GM21529 (cell line): ENCODE measurements at regions not wholly inside any gene's neighbourhood (a gene's known extent, or its start where the extent isn't known, plus 50 kb on each side); places are given as distances from the start of the nearest gene placed in this dataset.
"Not testable (repeated sequence)": the region's sequence is repeated elsewhere in the genome, so short reads cannot be mapped to it uniquely, and the experiment has no call there.

Experiments
- ATAC-seq: cut with Tn5 transposase; IDR thresholded peaks from one replicate; pipeline ENCODE4 v1.9.1; 2021; ENCODE audit not compliant: unreplicated experiment

GRCh38 chr20:56914532-56914931 lies 285.4 kb downstream of the TFAP2C start:
- no peak for ATAC-seq

GRCh38 chr20:56916345-56916622 lies 287.2 kb downstream of the TFAP2C start:
- no peak for ATAC-seq

- not testable (repeated sequence) for ATAC-seq
These were observed 290.9 kb downstream of the TFAP2C start for GRCh38 chr20:56920041-56920440.

DNA sequence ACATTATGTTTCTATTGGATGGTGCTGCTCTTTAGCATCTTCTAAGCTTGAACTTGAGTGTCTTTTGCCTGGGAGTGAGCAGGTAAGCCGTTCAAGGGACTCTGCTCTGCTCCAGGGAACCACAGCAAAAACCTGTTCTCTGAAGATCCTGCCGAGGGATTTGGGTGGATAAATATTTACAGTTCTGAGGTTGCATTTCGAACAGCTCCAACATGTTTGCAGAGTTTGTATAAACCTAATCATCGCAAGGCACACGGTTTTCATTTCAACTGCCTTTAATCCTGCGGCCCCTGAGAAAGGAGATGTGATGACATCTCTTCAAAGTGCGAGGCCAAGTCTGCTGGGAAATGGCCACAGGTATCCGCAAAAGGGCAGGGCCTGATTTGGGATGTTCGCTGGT lies 293.4 kb downstream of the TFAP2C start:
- ATAC-seq, result no peak

GRCh38 chr20:56924292-56925081 lies 295.4 kb downstream of the TFAP2C start:
- no peak for ATAC-seq

GRCh38 chr20:56925082-56925830 lies 296.1 kb downstream of the TFAP2C start:
- no peak for ATAC-seq

GRCh38 chr20:56925831-56926170 lies 296.7 kb downstream of the TFAP2C start:
- ATAC-seq, result no peak

DNA sequence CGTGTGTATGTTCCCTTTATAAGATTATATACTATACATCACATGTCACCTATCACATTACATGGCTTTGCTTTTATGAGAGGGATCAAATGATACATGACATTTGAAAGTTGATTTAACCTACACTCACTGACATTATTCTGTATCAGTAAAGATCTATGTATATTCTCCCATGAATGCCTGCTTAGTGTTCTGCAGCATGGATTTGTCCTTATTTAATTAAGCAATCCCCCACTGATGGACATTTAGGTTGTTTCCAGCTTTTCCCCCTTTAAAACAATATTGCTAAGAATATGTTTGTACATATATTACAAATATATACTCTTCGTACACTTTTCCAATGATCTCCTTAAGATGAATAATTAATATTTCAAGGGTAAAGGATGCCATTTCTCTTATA lies 297.4 kb downstream of the TFAP2C start:
- ATAC-seq, result no peak

DNA sequence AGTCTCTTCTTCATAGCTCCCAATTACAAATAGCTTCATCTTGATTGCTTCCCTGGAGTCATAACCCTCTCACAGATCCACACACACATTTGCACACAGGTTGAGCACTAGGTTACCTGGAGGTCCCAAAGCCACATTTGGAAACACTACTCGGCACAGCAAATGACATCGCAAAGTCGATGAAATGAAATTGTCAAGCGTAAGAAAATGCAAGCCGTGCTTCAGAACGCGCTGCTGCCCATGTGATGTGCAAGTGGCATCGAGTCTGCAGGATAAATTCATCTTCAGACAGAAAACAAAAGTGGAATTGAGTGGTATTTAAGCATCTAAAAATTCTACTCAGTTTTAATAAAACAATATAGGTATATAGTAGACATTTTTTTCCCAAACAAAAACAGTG lies 298.0 kb downstream of the TFAP2C start:
- no peak for ATAC-seq

GRCh38 chr20:56928007-56928406 lies 298.9 kb downstream of the TFAP2C start:
- ATAC-seq, result no peak

DNA sequence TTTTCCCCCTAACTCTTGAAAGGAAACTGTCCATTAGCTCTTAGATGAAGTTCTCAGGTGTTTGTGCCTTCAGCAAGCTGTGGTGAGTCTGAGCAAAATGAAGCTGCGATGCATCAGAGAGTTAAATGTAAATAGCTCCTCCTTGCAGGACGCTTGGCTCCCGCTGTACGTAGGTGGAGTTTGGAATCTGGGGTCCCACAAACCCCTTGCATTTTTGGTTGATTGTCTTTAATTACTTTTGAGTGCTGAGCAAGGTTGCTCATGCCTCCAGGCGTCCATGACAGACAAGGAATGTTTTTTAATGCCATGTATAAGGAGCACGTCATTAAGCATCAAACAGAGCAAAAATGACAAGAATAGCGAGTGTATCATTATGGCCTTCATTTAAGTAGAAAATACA lies 300.5 kb downstream of the TFAP2C start:
- no peak for ATAC-seq

GRCh38 chr20:56930876-56931275 lies 301.8 kb downstream of the TFAP2C start:
- no peak for ATAC-seq

GRCh38 chr20:56932575-56933330 lies 303.6 kb downstream of the TFAP2C start:
- ATAC-seq, result no peak

- no peak for ATAC-seq
These were observed 304.2 kb downstream of the TFAP2C start for GRCh38 chr20:56933331-56933698.

- no peak for ATAC-seq
These were observed 305.8 kb downstream of the TFAP2C start for GRCh38 chr20:56934888-56935287.

- no peak for ATAC-seq
These were observed 311.4 kb downstream of the TFAP2C start for GRCh38 chr20:56940466-56940865.

- ATAC-seq, result no peak
These were observed 312.1 kb downstream of the TFAP2C start for GRCh38 chr20:56941101-56941686.

- no peak for ATAC-seq
These were observed 315.1 kb downstream of the TFAP2C start for GRCh38 chr20:56943946-56944945.

DNA sequence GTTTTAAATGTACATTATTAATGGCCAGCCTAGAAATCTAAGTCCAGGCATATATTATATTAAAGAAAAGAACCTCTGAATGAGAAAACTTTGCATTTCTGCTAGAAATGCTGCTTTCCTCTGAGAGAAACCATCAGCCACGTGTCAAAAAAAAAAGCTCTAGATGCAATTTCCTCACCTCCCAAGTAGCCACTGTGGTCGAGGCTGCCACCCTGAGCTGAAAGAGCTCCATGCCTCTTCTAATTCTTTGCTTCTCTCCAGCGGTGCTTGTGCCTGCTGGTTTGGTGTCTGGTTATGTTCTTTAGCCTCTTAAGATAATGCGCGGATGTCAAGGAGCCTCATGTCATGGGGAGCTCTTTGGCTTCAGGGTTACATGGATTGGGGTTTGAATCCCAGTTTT lies 316.0 kb downstream of the TFAP2C start:
- ATAC-seq, result no peak

GRCh38 chr20:56945901-56946300 lies 316.8 kb downstream of the TFAP2C start:
- ATAC-seq, result no peak

- ATAC-seq, result no peak
These were observed 317.1 kb downstream of the BMP7 start for GRCh38 chr20:56949318-56949717.
